ENCODE measurements at regions not wholly inside any gene's neighbourhood (a gene's known extent, or its start where the extent isn't known, plus 50 kb on each side); places are given as distances from the start of the nearest gene placed in this dataset.

DNA sequence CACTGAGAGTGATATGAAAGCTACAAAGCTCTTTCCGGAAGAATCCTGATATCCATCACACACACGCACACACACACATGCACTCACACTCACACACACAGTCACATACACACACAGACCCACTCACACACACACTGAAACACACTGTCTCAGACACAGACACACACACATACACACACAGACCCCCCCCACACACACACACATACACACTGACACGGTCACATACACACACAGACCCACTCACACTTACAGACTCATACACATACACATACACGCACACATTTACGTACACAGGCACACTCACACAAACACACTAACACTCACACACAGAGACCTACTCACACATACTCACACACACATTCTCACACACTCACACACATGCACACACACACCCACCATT, 58.6 kb downstream of the LIG4 start:
- Histone ChIP-seq H3K4me3 (ENCODE audit: extremely low read depth, insufficient read depth, low read length, poor library complexity, severe bottlenecking) (no peak overlapping the region), H3K27ac (ENCODE audit: low read depth, low read length, severe bottlenecking) (no peak overlapping the region), H3K36me3 (ENCODE audit: control insufficient read depth, insufficient read depth, low read length) (no peaks in the 10 kb centered on the region), H3K4me1 (ENCODE audit: control insufficient read depth, insufficient read depth, low read length, poor library complexity, severe bottlenecking) (no peaks in the 10 kb centered on the region), H3K9me3 (ENCODE audit: control insufficient read depth, low read length) (peaks cover 12% of the 10 kb centered on the region)
- WGBS, 2 experiments (ENCODE audit: insufficient coverage in 2 of 2), result 70 to 78% methylated on average over 3 to 5 of the region's 5 CpGs

DNA sequence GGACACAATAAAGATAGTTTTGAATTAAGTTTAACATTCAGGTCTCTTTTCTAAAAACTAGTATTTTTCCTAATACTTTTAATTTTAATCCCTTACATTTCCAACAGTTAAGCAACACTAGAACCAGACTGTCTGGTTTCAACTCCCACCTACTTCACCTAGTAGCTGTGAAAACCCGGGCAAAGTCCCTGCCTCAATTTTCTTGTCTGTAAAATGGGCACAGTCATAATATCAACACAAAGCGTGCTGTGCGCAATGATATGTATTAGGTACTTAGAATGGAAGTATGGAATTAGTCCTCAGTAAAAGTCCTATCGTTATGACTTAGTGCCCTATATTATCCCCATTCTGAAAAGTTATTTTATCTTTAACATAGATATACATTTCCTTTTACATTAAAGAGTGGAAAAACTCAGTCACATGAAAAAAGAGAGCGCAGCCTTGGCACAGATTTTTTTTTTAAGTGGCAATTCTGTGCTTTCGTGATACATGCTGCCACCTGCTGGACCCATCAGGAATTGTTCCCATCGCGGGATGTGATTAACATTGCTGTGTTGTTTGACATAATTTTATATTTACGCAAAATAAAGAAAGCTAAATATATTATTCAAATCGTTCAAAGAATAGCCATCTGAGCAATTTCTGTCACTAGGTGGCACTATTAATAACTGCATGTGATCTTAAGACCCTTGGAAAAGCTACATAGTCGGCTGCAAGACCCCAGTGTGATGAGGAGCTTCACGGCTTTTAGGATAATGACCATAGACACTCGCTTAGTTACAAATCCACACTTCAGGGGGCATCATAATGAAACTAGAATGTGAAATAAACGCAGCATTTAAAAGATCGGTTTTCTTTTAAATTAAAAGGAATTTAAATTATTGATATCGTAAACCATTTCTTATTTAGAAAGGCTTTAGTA, 59.9 kb downstream of the LIG4 start:
- no peak overlapping the region for H3K4me3 ChIP-seq (ENCODE audit: extremely low read depth, insufficient read depth, low read length, poor library complexity, severe bottlenecking)
- 30 to 63% methylated on average over 2 to 3 of the region's 16 CpGs for WGBS, 2 experiments (ENCODE audit: insufficient coverage in 2 of 2)
- H3K27ac ChIP-seq (ENCODE audit: low read depth, low read length, severe bottlenecking), result no peak overlapping the region
- no peaks in the 10 kb centered on the region for H3K4me1 ChIP-seq (ENCODE audit: control insufficient read depth, insufficient read depth, low read length, poor library complexity, severe bottlenecking)
- H3K9me3 ChIP-seq (ENCODE audit: control insufficient read depth, low read length), result peaks cover 12% of the 10 kb centered on the region
- no peaks in the 10 kb centered on the region for H3K36me3 ChIP-seq (ENCODE audit: control insufficient read depth, insufficient read depth, low read length)

DNA sequence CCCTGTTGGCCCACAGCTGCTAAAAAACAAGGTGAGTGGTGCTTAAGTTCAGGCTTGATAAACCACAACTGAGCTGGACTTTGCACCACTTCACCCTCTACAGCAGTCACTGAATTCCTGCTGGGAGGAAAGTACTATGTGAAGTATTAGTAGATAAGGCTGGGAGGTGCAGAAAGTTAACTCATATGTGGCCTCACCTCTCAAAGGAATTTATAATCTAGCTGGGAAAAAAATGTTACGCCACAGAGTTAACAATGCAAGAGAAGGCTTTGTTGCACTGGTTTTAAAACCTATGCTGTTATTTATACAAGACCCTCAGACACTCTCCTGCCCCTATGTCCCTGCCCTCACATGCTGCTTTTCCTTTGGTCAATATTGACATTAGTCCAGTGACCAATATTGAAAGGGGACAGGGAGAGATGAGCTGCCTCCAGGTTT, 60.9 kb downstream of the LIG4 start:
- WGBS, 2 experiments (ENCODE audit: insufficient coverage in 2 of 2), result no CpG with 5 or more reads among the region's 1 CpG
- H3K9me3 ChIP-seq (ENCODE audit: control insufficient read depth, low read length), result peaks cover 12% of the 10 kb centered on the region
- no peaks in the 10 kb centered on the region for H3K36me3 ChIP-seq (ENCODE audit: control insufficient read depth, insufficient read depth, low read length)
- H3K4me3 ChIP-seq (ENCODE audit: extremely low read depth, insufficient read depth, low read length, poor library complexity, severe bottlenecking), result no peak overlapping the region
- H3K4me1 ChIP-seq (ENCODE audit: control insufficient read depth, insufficient read depth, low read length, poor library complexity, severe bottlenecking), result no peaks in the 10 kb centered on the region
- H3K27ac ChIP-seq (ENCODE audit: low read depth, low read length, severe bottlenecking), result no peak overlapping the region

DNA sequence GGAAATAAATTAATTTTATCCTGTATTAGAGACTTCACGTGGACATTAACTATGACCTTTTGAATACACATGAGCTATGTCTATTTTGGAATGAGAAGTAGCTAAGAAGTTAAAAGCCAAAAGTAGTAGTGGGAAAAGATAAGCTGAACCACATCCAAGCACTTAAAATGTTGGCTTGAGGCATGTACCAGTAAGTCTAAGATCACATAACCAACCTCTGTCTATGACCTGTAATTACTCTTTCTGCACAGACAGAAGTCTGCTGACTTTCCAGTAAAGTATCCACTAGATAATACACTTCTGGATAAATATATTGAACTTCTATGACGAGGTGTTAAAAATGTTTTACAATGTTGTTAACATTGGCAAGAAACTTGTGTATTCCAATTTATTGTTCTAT, 68.7 kb downstream of the LIG4 start:
- no peaks in the 10 kb centered on the region for H3K9me3 ChIP-seq (ENCODE audit: control insufficient read depth, low read length)
- H3K27ac ChIP-seq (ENCODE audit: low read depth, low read length, severe bottlenecking), result no peak overlapping the region
- WGBS, 2 experiments (ENCODE audit: insufficient coverage in 2 of 2), result no CpG with 5 or more reads among the region's 2 CpGs
- no peaks in the 10 kb centered on the region for H3K36me3 ChIP-seq (ENCODE audit: control insufficient read depth, insufficient read depth, low read length)
- H3K4me3 ChIP-seq (ENCODE audit: extremely low read depth, insufficient read depth, low read length, poor library complexity, severe bottlenecking), result no peak overlapping the region
- no peaks in the 10 kb centered on the region for H3K4me1 ChIP-seq (ENCODE audit: control insufficient read depth, insufficient read depth, low read length, poor library complexity, severe bottlenecking)

DNA sequence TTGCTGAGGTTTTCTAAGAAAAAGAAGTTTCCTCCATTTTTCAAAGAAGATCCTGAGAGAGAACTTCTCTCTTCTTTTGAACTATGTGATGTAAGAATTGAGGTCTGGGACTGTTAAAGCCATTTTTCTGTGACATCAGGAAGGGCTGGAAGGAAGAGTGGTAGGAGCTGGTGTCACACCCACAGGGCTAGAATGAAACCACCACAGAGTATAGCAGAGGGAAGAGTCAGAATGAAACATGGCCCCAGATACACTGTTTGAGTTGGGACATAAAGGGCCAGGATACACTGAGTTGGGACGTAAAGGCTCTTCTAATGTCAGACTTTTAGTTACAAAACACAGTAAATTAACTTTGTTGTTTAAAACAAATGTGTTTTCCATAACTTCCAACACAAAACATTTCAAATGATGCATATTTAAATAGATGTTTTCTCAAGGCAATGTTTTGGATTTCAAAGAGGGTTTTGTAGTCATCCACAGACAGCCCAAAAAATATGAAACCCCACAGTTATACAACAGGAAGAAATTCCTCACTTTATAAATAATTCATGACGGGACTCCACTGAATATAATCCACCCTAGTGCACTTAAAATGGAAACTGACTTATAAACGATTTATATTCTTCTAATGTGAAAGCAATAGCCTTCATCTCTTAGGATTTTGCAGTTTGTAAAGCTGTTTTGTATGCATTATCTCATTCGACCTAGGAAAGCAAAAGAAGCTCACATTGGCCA, 72.5 kb downstream of the LIG4 start:
- H3K27ac ChIP-seq (ENCODE audit: low read depth, low read length, severe bottlenecking), result no peak overlapping the region
- no peaks in the 10 kb centered on the region for H3K9me3 ChIP-seq (ENCODE audit: control insufficient read depth, low read length)
- H3K4me1 ChIP-seq (ENCODE audit: control insufficient read depth, insufficient read depth, low read length, poor library complexity, severe bottlenecking), result no peaks in the 10 kb centered on the region
- no peak overlapping the region for H3K4me3 ChIP-seq (ENCODE audit: extremely low read depth, insufficient read depth, low read length, poor library complexity, severe bottlenecking)
- no peaks in the 10 kb centered on the region for H3K36me3 ChIP-seq (ENCODE audit: control insufficient read depth, insufficient read depth, low read length)
- WGBS, 2 experiments (ENCODE audit: insufficient coverage in 2 of 2), result 80% methylated on average over 1 of the region's 4 CpGs; no CpG with 5 or more reads in 1 of the 2 experiments

DNA sequence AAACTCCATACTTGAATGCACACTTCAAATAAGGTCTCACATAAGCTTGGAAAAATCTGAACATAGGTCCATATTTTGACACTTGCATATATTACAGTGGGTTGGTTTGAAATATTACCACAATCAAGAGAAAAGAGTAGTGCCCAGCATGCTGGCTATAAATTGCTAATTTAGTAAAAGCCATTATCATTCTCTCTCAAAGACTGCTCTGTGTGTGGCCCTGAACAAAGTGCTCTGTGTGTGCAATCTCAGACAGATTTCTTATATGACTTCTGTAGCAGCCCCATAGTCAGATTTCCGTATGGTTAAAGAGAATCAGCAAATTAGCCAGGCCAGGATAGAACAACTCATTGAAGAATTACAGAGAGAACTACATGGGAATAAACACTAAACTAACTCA, 78.2 kb downstream of the LIG4 start:
- no CpG with 5 or more reads among the region's 1 CpG for WGBS, 2 experiments (ENCODE audit: insufficient coverage in 2 of 2)
- Histone ChIP-seq H3K4me1 (ENCODE audit: control insufficient read depth, insufficient read depth, low read length, poor library complexity, severe bottlenecking) (no peaks in the 10 kb centered on the region), H3K4me3 (ENCODE audit: extremely low read depth, insufficient read depth, low read length, poor library complexity, severe bottlenecking) (no peak overlapping the region), H3K9me3 (ENCODE audit: control insufficient read depth, low read length) (no peaks in the 10 kb centered on the region), H3K27ac (ENCODE audit: low read depth, low read length, severe bottlenecking) (no peak overlapping the region), H3K36me3 (ENCODE audit: control insufficient read depth, insufficient read depth, low read length) (no peaks in the 10 kb centered on the region)

DNA sequence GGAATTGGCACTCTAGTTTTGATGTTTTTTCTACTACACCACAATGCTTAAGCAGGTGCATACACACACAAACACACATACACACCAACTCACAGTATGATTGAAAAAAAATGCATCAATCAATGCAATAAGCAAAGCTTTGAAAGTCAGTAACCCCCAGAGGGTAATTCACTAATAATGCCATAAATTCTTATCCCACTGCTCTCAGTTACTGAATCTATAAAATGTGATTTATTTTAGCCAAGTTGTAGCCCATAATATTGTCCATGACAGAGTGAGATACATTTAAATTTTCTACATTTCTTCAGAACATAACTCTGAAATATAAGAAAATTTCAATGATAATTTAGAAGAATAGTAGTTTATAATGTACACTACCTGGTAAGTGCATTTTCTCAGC, 87.9 kb downstream of the LIG4 start:
- H3K4me1 ChIP-seq (ENCODE audit: control insufficient read depth, insufficient read depth, low read length, poor library complexity, severe bottlenecking), result no peaks in the 10 kb centered on the region
- no peaks in the 10 kb centered on the region for H3K9me3 ChIP-seq (ENCODE audit: control insufficient read depth, low read length)
- H3K27ac ChIP-seq (ENCODE audit: low read depth, low read length, severe bottlenecking), result no peak overlapping the region
- no peak overlapping the region for H3K4me3 ChIP-seq (ENCODE audit: extremely low read depth, insufficient read depth, low read length, poor library complexity, severe bottlenecking)
- no peaks in the 10 kb centered on the region for H3K36me3 ChIP-seq (ENCODE audit: control insufficient read depth, insufficient read depth, low read length)

DNA sequence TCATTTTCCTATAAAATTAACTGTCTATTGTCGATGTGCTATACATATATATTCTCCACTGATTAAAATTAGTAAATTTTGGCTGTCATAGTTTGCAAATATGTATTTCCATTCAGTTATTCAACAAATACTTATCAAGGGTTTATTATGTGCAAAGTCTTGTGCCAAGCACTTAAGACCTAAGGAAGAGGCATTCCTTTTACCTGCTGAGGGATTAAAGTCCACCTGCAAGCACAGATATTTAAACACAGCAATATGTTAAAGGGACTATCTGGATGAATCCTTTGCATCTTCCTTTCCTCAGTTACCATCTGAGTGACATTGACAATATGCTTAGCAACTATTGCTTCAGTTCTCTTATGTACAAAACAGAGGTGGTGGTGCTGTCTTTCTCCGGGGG, 89.3 kb downstream of the LIG4 start:
- H3K4me3 ChIP-seq (ENCODE audit: extremely low read depth, insufficient read depth, low read length, poor library complexity, severe bottlenecking), result no peak overlapping the region
- no peak overlapping the region for H3K27ac ChIP-seq (ENCODE audit: low read depth, low read length, severe bottlenecking)
- H3K36me3 ChIP-seq (ENCODE audit: control insufficient read depth, insufficient read depth, low read length), result no peaks in the 10 kb centered on the region
- WGBS, 2 experiments (ENCODE audit: insufficient coverage in 2 of 2), result 86 to 88% methylated on average over 1 of the region's 2 CpGs
- no peaks in the 10 kb centered on the region for H3K9me3 ChIP-seq (ENCODE audit: control insufficient read depth, low read length)
- no peaks in the 10 kb centered on the region for H3K4me1 ChIP-seq (ENCODE audit: control insufficient read depth, insufficient read depth, low read length, poor library complexity, severe bottlenecking)

DNA sequence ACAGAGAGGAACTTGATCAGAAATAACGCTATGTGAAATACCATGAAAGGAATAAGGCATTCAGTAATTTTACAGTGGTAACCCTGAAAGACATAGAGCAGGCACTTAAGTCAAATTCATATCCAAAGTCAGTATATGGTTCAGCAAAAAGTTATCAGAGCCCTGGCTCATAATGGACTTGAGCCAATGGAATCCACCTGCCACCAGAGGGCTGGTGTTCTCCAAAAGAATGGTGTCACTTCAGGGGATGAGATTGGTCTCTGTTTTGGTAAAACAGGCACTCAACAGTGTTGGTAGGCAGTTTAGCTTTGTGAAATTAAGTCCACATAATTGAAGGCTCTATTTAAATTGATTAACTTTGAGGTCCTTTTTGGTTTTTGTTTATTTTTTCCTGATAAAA, 93.9 kb downstream of the LIG4 start:
- 100% methylated on average over 1 of the region's 1 CpG for WGBS, 2 experiments (ENCODE audit: insufficient coverage in 2 of 2)
- Histone ChIP-seq H3K9me3 (ENCODE audit: control insufficient read depth, low read length) (no peaks in the 10 kb centered on the region), H3K36me3 (ENCODE audit: control insufficient read depth, insufficient read depth, low read length) (no peaks in the 10 kb centered on the region), H3K4me3 (ENCODE audit: extremely low read depth, insufficient read depth, low read length, poor library complexity, severe bottlenecking) (no peak overlapping the region), H3K27ac (ENCODE audit: low read depth, low read length, severe bottlenecking) (no peak overlapping the region), H3K4me1 (ENCODE audit: control insufficient read depth, insufficient read depth, low read length, poor library complexity, severe bottlenecking) (no peaks in the 10 kb centered on the region)

DNA sequence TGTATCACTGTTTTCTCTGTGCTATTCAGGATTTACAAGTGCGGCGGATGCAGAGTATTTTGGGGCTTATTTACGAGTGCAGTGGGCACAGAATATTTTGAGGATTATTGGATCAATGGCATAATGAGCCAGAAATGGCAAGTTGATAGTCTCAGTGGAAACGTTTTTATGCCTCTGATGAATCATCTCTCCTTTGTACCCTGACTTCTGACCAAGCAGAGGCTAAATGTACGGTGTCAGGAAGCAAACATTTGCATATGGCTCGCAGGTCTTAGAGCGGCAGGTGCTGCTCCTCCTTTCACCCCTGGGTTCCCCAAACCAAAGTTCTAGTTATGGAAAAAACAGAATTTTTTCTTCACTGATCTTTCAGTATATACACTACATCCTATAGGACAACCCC, 94.5 kb downstream of the LIG4 start:
- Histone ChIP-seq H3K9me3 (ENCODE audit: control insufficient read depth, low read length) (no peaks in the 10 kb centered on the region), H3K4me1 (ENCODE audit: control insufficient read depth, insufficient read depth, low read length, poor library complexity, severe bottlenecking) (no peaks in the 10 kb centered on the region), H3K27ac (ENCODE audit: low read depth, low read length, severe bottlenecking) (no peak overlapping the region), H3K36me3 (ENCODE audit: control insufficient read depth, insufficient read depth, low read length) (no peaks in the 10 kb centered on the region), H3K4me3 (ENCODE audit: extremely low read depth, insufficient read depth, low read length, poor library complexity, severe bottlenecking) (no peak overlapping the region)
- WGBS, 2 experiments (ENCODE audit: insufficient coverage in 2 of 2), result 83 to 92% methylated on average over 3 to 6 of the region's 7 CpGs

DNA sequence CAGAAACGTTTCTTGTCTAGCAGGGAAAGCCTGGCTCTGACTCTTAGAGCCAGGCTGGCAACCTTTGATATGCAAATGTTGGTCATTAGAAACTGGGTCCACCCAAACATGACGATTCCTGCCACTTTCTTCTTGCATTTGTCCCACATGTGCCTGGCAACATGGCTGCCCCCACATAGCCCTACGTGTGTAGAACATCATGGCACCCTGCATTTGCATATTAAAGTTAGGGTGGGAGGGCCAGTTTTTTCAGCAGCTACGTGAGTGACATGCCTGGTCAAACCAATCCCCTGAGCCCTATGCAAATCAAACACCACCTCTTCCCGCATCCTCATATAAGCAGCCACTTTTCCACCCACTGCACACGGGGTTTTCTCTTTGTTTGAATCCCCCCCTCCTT, 95.0 kb downstream of the LIG4 start:
- no peaks in the 10 kb centered on the region for H3K36me3 ChIP-seq (ENCODE audit: control insufficient read depth, insufficient read depth, low read length)
- H3K4me1 ChIP-seq (ENCODE audit: control insufficient read depth, insufficient read depth, low read length, poor library complexity, severe bottlenecking), result no peaks in the 10 kb centered on the region
- no peaks in the 10 kb centered on the region for H3K9me3 ChIP-seq (ENCODE audit: control insufficient read depth, low read length)
- no peak overlapping the region for H3K27ac ChIP-seq (ENCODE audit: low read depth, low read length, severe bottlenecking)
- no peak overlapping the region for H3K4me3 ChIP-seq (ENCODE audit: extremely low read depth, insufficient read depth, low read length, poor library complexity, severe bottlenecking)
- WGBS, 2 experiments (ENCODE audit: insufficient coverage in 2 of 2), result 47 to 63% methylated on average over 3 to 5 of the region's 6 CpGs

All from mesodermal cell (in vitro differentiated cells).